HAP-1 (cell line): ENCODE measurements at regions not wholly inside any gene's neighbourhood (a gene's known extent, or its start where the extent isn't known, plus 50 kb on each side); places are given as distances from the start of the nearest gene placed in this dataset.

Experiments
- DNase-seq, 2 experiments: peaks; one replicate each; pipeline ENCODE4 v3.0.0-alpha.2; 2016 to 2020; ENCODE audit warnings: low spot score in 2 of 2
- H3K27me3 ChIP-seq: fragments of 250-450 bp; sonication (Bioruptor Pico); 2 replicates; pipeline ENCODE4 v1.5.1; 2020; ENCODE audit warnings: low read depth, mild to moderate bottlenecking, moderate library complexity
- H3K36me3 ChIP-seq: fragments of 250-450 bp; sonication (Bioruptor Pico); replicated peaks from 2 replicates; pipeline ENCODE4 v1.5.1; 2020; ENCODE audit warnings: mild to moderate bottlenecking
- H3K4me1 ChIP-seq: fragments of 250-450 bp; sonication (Bioruptor Pico); 2 replicates; pipeline ENCODE4 v1.5.1; 2020; ENCODE audit warnings: mild to moderate bottlenecking
- H3K4me3 ChIP-seq: fragments of 250-450 bp; sonication (Bioruptor Pico); 2 replicates; pipeline ENCODE4 v1.5.1; 2020; ENCODE audit warnings: mild to moderate bottlenecking, moderate library complexity
- H3K9me3 ChIP-seq: fragments of 250-450 bp; sonication (Bioruptor Pico); 2 replicates; pipeline ENCODE4 v1.5.1; 2020; ENCODE audit warnings: mild to moderate bottlenecking, moderate library complexity
- in situ Hi-C: fragments of 300-500 bp; cut with MboI; formaldehyde crosslinking; loops from 3 replicates; pipeline ENCODE4 v1.14.3; 2020; ENCODE audit warnings: low sequenced_read_pairs, inconsistent platforms, mixed read lengths

GRCh38 chr4:124590480-124590879 lies 122.1 kb downstream of the ANKRD50 start:
- Histone ChIP-seq H3K4me3 (no peak overlapping the region), H3K4me1 (peaks cover 20% of the 10 kb centered on the region), H3K36me3 (no peaks in the 10 kb centered on the region), H3K9me3 (no peaks in the 10 kb centered on the region), H3K27me3 (no peaks in the 10 kb centered on the region)
- in situ Hi-C loops: no loop called here
- no peak for DNase-seq

GRCh38 chr4:124591637-124592036 lies 120.9 kb downstream of the ANKRD50 start:
- H3K27me3 ChIP-seq: no peaks in the 10 kb centered on the region
- peak in 1 of 2 experiments; percentile 51 for DNase-seq
- in situ Hi-C loops: no loop called here
- H3K36me3 ChIP-seq: no peaks in the 10 kb centered on the region
- H3K4me1 ChIP-seq: peaks cover 20% of the 10 kb centered on the region
- H3K9me3 ChIP-seq: no peaks in the 10 kb centered on the region
- no peak overlapping the region for H3K4me3 ChIP-seq

- Histone ChIP-seq H3K36me3 (no peaks in the 10 kb centered on the region), H3K4me1 (peaks cover 24% of the 10 kb centered on the region), H3K9me3 (no peaks in the 10 kb centered on the region), H3K4me3 (no peak overlapping the region), H3K27me3 (no peaks in the 10 kb centered on the region)
- in situ Hi-C loops: no loop called here
- no peak for DNase-seq
Observed at GRCh38 chr4:124593494-124593893, 119.0 kb downstream of the ANKRD50 start.

- no peaks in the 10 kb centered on the region for H3K27me3 ChIP-seq
- no peaks in the 10 kb centered on the region for H3K36me3 ChIP-seq
- in situ Hi-C loops: no loop called here
- H3K4me3 ChIP-seq: no peak overlapping the region
- H3K4me1 ChIP-seq: peaks cover 24% of the 10 kb centered on the region
- no peak for DNase-seq
- no peaks in the 10 kb centered on the region for H3K9me3 ChIP-seq
Observed at GRCh38 chr4:124594945-124595344, 117.6 kb downstream of the ANKRD50 start.

- in situ Hi-C loops: no loop called here
- H3K4me1 ChIP-seq: peaks cover 17% of the 10 kb centered on the region
- H3K36me3 ChIP-seq: no peaks in the 10 kb centered on the region
- H3K27me3 ChIP-seq: no peaks in the 10 kb centered on the region
- no peak for DNase-seq
- H3K9me3 ChIP-seq: no peaks in the 10 kb centered on the region
- no peak overlapping the region for H3K4me3 ChIP-seq
Observed at GRCh38 chr4:124596816-124597215, 115.7 kb downstream of the ANKRD50 start.

GRCh38 chr4:124610211-124610610 lies 102.3 kb downstream of the ANKRD50 start:
- H3K4me3 ChIP-seq: no peak overlapping the region
- H3K36me3 ChIP-seq: no peaks in the 10 kb centered on the region
- H3K9me3 ChIP-seq: no peaks in the 10 kb centered on the region
- DNase-seq: no peak
- no peaks in the 10 kb centered on the region for H3K27me3 ChIP-seq
- H3K4me1 ChIP-seq: no peaks in the 10 kb centered on the region
- in situ Hi-C loops: no loop called here
